GM12864 (cell line): ENCODE measurements at regions not wholly inside any gene's neighbourhood (a gene's known extent, or its start where the extent isn't known, plus 50 kb on each side); places are given as distances from the start of the nearest gene placed in this dataset.

ENCODE experiments used
- DNase-seq: peaks from one replicate; pipeline ENCODE4 v3.0.0-alpha.2; 2011; ENCODE audit warnings: low read depth
- H3K4me3 ChIP-seq: 2 replicates; pipeline ENCODE4 v1.5.1; 2011; ENCODE audit warnings: mild to moderate bottlenecking, low read depth, low read length, control low read depth
- TF ChIP-seq, protein P1 (sequence below): IDR thresholded peaks from 2 replicates; pipeline ENCODE4 v1.5.1; 2011; ENCODE audit warnings: low read depth, mild to moderate bottlenecking, moderate library complexity, low read length, control low read depth, inconsistent platforms; ENCODE audit errors: missing control alignments

GRCh38 chr9:90046317-90046861 is 441.6 kb downstream of the GADD45G start:
- no peak for DNase-seq
- H3K4me3 ChIP-seq: no peak overlapping the region
- TF ChIP-seq, protein P1, sequence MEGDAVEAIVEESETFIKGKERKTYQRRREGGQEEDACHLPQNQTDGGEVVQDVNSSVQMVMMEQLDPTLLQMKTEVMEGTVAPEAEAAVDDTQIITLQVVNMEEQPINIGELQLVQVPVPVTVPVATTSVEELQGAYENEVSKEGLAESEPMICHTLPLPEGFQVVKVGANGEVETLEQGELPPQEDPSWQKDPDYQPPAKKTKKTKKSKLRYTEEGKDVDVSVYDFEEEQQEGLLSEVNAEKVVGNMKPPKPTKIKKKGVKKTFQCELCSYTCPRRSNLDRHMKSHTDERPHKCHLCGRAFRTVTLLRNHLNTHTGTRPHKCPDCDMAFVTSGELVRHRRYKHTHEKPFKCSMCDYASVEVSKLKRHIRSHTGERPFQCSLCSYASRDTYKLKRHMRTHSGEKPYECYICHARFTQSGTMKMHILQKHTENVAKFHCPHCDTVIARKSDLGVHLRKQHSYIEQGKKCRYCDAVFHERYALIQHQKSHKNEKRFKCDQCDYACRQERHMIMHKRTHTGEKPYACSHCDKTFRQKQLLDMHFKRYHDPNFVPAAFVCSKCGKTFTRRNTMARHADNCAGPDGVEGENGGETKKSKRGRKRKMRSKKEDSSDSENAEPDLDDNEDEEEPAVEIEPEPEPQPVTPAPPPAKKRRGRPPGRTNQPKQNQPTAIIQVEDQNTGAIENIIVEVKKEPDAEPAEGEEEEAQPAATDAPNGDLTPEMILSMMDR: no peak

DNA sequence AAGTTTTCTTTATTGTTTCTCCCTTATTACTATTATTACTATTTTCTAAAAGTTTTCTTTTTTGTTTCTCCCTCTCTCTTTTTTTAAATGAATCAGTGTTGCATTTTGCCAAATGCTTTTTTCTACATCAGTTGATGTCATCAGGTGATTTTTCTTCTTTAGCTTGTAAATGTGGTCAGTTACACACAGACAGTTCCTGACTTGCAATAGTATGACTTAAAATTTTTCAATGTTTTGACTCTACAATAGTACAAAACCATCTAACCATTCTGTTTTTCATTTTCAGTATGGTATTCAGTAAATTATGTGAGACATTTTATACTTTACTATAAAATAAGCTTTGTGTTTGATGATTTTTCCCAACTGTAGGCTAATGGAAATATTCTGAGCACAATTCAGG is 443.0 kb downstream of the GADD45G start:
- no peak for DNase-seq
- H3K4me3 ChIP-seq: no peak overlapping the region
- TF ChIP-seq, protein P1: no peak

DNA sequence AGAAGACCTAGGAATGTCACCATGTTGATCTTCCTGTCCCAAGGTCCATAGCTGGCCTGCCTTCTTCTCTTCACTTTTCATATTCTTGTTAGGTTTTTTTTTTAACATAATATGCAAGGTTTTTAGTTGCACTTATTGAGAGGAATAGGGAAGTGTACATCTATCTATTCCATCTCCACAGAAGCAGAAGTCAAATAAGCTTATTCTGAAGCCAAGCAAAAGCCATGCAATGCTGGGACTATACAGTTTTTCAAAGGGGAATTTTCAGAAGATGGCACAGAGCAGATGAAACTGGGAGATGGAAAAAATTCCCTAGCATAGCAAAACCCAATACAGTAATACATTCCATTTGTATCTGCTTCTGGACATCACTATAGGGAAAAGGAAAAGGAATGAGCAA is 447.6 kb downstream of the GADD45G start:
- H3K4me3 ChIP-seq: no peak overlapping the region
- DNase-seq: no peak
- TF ChIP-seq, protein P1: no peak

DNA sequence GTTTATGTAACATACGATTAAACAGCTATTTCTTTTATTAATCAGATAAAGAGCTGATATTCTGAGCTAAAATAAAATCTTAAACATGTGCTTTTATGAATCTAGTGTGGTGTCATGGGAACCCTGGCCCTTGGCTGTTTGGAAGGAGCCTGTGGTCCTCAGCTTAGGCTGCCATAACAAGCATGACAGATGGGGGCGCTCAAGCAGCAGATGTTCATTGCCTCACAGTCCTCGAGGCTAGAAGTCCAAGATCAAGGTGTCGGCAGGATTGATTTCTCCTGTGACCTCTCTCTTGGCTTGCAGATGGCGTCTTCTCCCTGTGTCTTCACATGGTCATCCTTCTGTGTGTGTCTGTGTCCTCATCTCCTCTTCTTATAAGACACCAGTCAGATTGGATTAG is 448.2 kb downstream of the GADD45G start:
- H3K4me3 ChIP-seq: no peak overlapping the region
- TF ChIP-seq, protein P1: peak; percentile 59
- DNase-seq: no peak

GRCh38 chr9:90054810-90055209 is 450.0 kb downstream of the GADD45G start:
- TF ChIP-seq, protein P1: no peak
- no peak overlapping the region for H3K4me3 ChIP-seq
- DNase-seq: no peak

DNA sequence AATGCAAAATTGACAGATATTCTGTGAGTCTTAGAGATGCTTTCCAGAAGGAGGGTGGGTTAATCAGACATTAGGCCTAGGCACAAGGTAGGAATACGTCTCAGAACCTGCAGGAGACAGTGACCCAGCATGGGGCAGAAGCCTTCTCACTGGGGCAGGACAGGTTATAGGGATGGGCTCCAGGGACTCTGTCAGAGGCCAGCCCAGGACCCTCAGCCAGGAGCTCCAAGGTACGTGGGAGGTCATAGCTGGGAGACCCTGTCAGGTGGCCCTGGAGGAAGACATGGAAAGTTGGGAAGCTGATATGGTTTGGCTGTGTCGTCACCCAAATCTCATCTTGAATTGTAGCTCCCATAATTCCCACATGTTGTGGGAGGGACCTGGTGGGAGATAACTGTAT is 450.4 kb downstream of the GADD45G start:
- DNase-seq: no peak
- no peak overlapping the region for H3K4me3 ChIP-seq
- TF ChIP-seq, protein P1: no peak

GRCh38 chr9:90057361-90057760 is 452.5 kb downstream of the GADD45G start:
- TF ChIP-seq, protein P1: no peak
- H3K4me3 ChIP-seq: no peak overlapping the region
- DNase-seq: no peak
